A673 (cell line): ENCODE measurements at regions not wholly inside any gene's neighbourhood (a gene's known extent, or its start where the extent isn't known, plus 50 kb on each side); places are given as distances from the start of the nearest gene placed in this dataset.

Experiments used
- BruUV-seq: library from RNA; stranded (reverse); fragments of 400-500 nt; replicated peaks from 2 replicates; lab custom pipeline; 2021; lab: Mats Ljungman, UMichigan
- CTCF ChIA-PET: fragments of 300-600 bp; sonication (Branson Sonifier 250); formaldehyde crosslinking; loops from one replicate; lab custom pipeline; 2022; ENCODE audit warnings: antibody characterized with exemption; lab: Charles Lee
- POLR2A ChIA-PET: fragments of 300-600 bp; sonication (Branson Sonifier 250); formaldehyde crosslinking; loops from one replicate; lab custom pipeline; 2022; ENCODE audit warnings: antibody characterized with exemption; ENCODE audit not compliant: low non-redundant PET; lab: Charles Lee
- DNase-seq: peaks from one replicate; pipeline ENCODE4 v3.0.0-alpha.2; 2015; ENCODE audit warnings: low spot score
- H3K27ac ChIP-seq: fragments of 200-600 bp; sonication (generic); 2 replicates; pipeline ENCODE4 v1.5.1; 2016; ENCODE audit warnings: mixed run types, low read depth, mild to moderate bottlenecking, mixed read lengths, antibody characterized with exemption, low read length; ENCODE audit not compliant: poor library complexity, severe bottlenecking
- H3K27me3 ChIP-seq: fragments of 200-600 bp; sonication (generic); replicated peaks from 2 replicates; pipeline ENCODE4 v1.6.1; 2017; ENCODE audit warnings: mixed run types, low read depth, mild to moderate bottlenecking, mixed read lengths, antibody characterized with exemption, low read length; ENCODE audit not compliant: insufficient read depth, poor library complexity
- H3K36me3 ChIP-seq: fragments of 200-600 bp; sonication (generic); 2 replicates; pipeline ENCODE4 v1.6.1; 2016; ENCODE audit warnings: mixed run types, mild to moderate bottlenecking, mixed read lengths, antibody characterized with exemption, low read length; ENCODE audit not compliant: insufficient read depth, poor library complexity, severe bottlenecking
- H3K4me1 ChIP-seq: fragments of 200-600 bp; sonication (generic); 2 replicates; pipeline ENCODE4 v1.6.1; 2017; ENCODE audit warnings: mixed run types, mild to moderate bottlenecking, mixed read lengths, antibody characterized with exemption, low read length; ENCODE audit not compliant: insufficient read depth, poor library complexity, severe bottlenecking
- H3K4me3 ChIP-seq: fragments of 200-600 bp; sonication (generic); 2 replicates; pipeline ENCODE4 v1.5.1; 2016; ENCODE audit warnings: low read depth, mixed run types, mild to moderate bottlenecking, mixed read lengths, low read length; ENCODE audit not compliant: poor library complexity, severe bottlenecking
- H3K9me3 ChIP-seq: fragments of 200-600 bp; sonication (generic); 2 replicates; pipeline ENCODE4 v1.6.1; 2016; ENCODE audit warnings: mixed run types, low read depth, mild to moderate bottlenecking, mixed read lengths, antibody characterized with exemption, low read length; ENCODE audit not compliant: poor library complexity, severe bottlenecking
- CTCF ChIP-seq: fragments of 300-800, 200-600 bp; sonication (generic); conservative IDR thresholded peaks from 2 replicates; pipeline ENCODE4 v1.5.1; 2017; ENCODE audit warnings: low read depth, mild to moderate bottlenecking, antibody characterized with exemption, low read length, moderate library complexity, mixed read lengths
- EZH2 ChIP-seq: fragments of 200-600 bp; sonication (generic); IDR thresholded peaks from 2 replicates; pipeline ENCODE4 v1.6.1; 2017; ENCODE audit warnings: borderline replicate concordance, low read depth, mild to moderate bottlenecking, mixed read lengths, antibody characterized with exemption, low read length; ENCODE audit not compliant: poor library complexity, severe bottlenecking
- intact Hi-C: fragments of 100-400 bp; cut with micrococcal nuclease; formaldehyde crosslinking; loops from one replicate; pipeline ENCODE4 v1.10.0; 2022; ENCODE audit not compliant: unreplicated experiment

DNA sequence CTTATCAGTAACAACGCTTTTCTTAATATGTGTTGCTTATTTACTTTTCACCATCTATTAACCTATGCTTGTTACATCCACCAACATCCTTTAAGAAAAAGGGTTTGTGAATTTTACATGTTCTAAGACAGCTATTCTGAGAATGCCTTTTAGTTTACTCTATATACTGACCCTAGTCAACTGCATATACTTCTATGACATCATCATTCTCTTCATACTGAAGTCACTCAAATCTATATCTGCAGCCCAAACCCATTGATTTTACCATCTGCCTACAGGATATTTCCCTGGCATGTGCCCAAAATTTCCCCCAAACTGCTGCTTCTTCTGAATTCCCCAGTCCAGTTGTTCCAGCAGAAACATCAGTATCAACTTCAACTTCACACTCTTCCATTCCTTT is 94.6 kb upstream of the FAM204A start:
- CTCF ChIA-PET: interaction anchor here (0.6 kb wide), 1 partner anchor 201 kb away, joined by 4 read pairs; no protein-coding TSS in a partner anchor
- no peak for TF ChIP-seq CTCF
- no peak for TF ChIP-seq EZH2
- no peak for DNase-seq
- no peaks in the 10 kb centered on the region for H3K9me3 ChIP-seq
- POLR2A ChIA-PET: no interaction called here
- peaks cover 6% of the 10 kb centered on the region for H3K27me3 ChIP-seq
- H3K27ac ChIP-seq: no peak overlapping the region
- no TSS peak for BruUV-seq
- H3K4me3 ChIP-seq: no peak overlapping the region
- H3K36me3 ChIP-seq: no peaks in the 10 kb centered on the region
- intact Hi-C loops: no loop called here
- no peaks in the 10 kb centered on the region for H3K4me1 ChIP-seq

DNA sequence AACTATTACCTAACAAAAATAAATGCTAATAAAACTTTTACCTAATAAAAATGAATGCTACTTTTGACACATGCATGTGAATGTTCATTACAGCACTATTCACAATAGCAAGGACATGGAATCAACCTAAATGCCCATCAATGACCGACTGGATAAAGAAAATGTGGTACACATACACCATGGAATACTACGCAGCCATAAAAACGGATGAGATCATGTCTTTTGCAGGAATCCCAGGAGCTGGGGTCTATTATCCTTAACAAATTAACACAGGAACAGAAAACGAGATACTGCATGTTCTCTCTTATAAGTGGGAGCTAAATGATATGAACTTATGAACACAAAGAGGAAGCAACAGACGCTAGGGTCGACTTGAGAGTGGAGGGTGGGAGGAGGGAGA is 88.1 kb upstream of the FAM204A start:
- H3K9me3 ChIP-seq: no peaks in the 10 kb centered on the region
- DNase-seq: no peak
- POLR2A ChIA-PET: no interaction called here
- H3K27me3 ChIP-seq: no peaks in the 10 kb centered on the region
- no peak overlapping the region for H3K27ac ChIP-seq
- intact Hi-C loops: no loop called here
- no peaks in the 10 kb centered on the region for H3K36me3 ChIP-seq
- TF ChIP-seq CTCF (no peak), EZH2 (no peak)
- CTCF ChIA-PET: no interaction called here
- H3K4me3 ChIP-seq: no peak overlapping the region
- no peaks in the 10 kb centered on the region for H3K4me1 ChIP-seq
- BruUV-seq: no TSS peak

DNA sequence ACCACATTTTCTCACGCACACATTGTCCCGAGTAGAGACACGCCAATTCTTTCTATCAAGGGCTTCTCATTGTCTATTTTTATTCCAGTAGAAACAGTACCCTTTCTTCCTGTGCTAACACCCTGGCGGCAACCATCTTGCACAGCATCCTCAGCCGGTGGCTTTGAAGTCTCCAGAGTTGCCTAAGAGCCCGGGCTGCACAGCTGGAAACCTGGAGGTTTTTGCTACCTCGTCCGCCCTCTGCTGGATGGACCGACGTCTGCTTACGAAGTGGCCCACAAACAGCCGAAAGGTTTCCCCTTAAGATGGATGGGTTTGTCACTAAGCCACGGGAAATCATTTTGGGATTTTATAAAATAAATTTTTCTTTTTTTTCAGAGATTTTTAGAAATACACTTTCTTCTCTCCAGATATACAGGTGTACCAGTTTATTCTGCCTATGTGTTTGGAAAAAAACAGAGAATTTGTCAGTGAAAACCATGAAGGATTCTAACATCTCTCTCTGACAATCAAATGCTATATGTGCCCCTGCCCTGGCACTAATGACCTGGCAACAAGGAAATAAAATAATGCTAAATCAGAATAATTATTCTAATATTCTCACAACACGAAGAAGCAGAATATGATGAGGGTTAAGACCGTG is 81.8 kb upstream of the FAM204A start:
- no peaks in the 10 kb centered on the region for H3K9me3 ChIP-seq
- POLR2A ChIA-PET: no interaction called here
- peaks cover 14% of the 10 kb centered on the region for H3K27me3 ChIP-seq
- no TSS peak for BruUV-seq
- no peak overlapping the region for H3K4me3 ChIP-seq
- H3K36me3 ChIP-seq: no peaks in the 10 kb centered on the region
- no peaks in the 10 kb centered on the region for H3K4me1 ChIP-seq
- CTCF ChIA-PET: interaction anchor here (0.5 kb wide), 1 partner anchor 10 kb away, joined by 3 read pairs; no protein-coding TSS in a partner anchor
- H3K27ac ChIP-seq: no peak overlapping the region
- TF ChIP-seq EZH2: no peak
- peak; percentile 84 for TF ChIP-seq CTCF
- intact Hi-C loops: loop anchor here (1.0 kb wide), 1 partner anchor 928 kb away; no protein-coding TSS in a partner anchor
- peak; percentile 91 for DNase-seq
